Ascending aorta (tissue), 2 donors: ENCODE measurements at regions not wholly inside any gene's neighbourhood (a gene's known extent, or its start where the extent isn't known, plus 50 kb on each side); places are given as distances from the start of the nearest gene placed in this dataset.
"Not testable (repeated sequence)": the region's sequence is repeated elsewhere in the genome, so short reads cannot be mapped to it uniquely, and the experiment has no call there.

ENCODE experiments used
- DNase-seq, 2 donors: peaks; one replicate each; pipeline ENCODE4 v3.0.0-alpha.2; 2019; ENCODE audit warnings: low spot score in 2 of 2
- H3K27ac ChIP-seq, 2 donors: fragments of 200-600 bp; sonication (generic); one replicate each; pipeline ENCODE4 v1.5.1; 2016 to 2017; ENCODE audit warnings: mild to moderate bottlenecking in 1 of 2
- H3K27me3 ChIP-seq: fragments of 200-600 bp; sonication (generic); one replicate; pipeline ENCODE4 v1.5.1; 2017
- H3K36me3 ChIP-seq, 2 donors: fragments of 200-600 bp; sonication (generic); one replicate each; pipeline ENCODE4 v1.5.1; 2016
- H3K4me1 ChIP-seq, 2 donors: fragments of 200-600 bp; sonication (generic); one replicate each; pipeline ENCODE4 v1.5.1; 2016 to 2017; ENCODE audit warnings: mild to moderate bottlenecking in 1 of 2
- H3K4me3 ChIP-seq, 2 donors: fragments of 200-600 bp; sonication (generic); one replicate each; pipeline ENCODE4 v1.5.1; 2016 to 2017; ENCODE audit warnings: mild to moderate bottlenecking in 1 of 2
- H3K9me3 ChIP-seq, 2 donors: fragments of 200-600 bp; sonication (generic); one replicate each; pipeline ENCODE4 v1.5.1; 2016
- CTCF ChIP-seq, 3 experiments: fragments of 200-600 bp in 2 of 3; fragments of 450-650 bp in 1 of 3; sonication (generic) in 2 of 3; IDR thresholded peaks; one replicate each; pipeline ENCODE4 v1.5.1; 2016 to 2019; ENCODE audit warnings: antibody characterized with exemption in 3 of 3, mild to moderate bottlenecking in 1 of 3, moderate library complexity in 1 of 3
- intact Hi-C: fragments of 100-400 bp; cut with DNase I; formaldehyde crosslinking; loops from one replicate; pipeline ENCODE4 v1.15.1; 2023

DNA sequence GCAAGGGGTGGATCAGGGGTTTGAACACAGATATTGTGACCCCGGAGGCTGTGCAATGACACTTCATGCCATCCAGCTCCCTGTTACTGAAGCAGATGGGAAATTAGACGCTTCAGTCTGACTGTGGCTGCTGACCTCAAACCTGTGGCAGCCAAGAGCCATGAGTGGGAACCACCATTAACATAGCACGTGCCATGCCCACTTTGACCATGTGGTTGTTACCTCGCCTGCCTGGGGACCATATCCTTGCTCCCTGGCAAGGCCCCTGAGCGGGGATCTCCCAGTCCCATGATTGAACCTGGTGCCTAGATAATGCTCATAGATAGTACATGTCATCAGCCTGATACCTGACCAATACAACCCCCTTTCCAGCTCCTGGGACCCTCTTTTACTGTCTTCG is 68.9 kb downstream of the CYP26B1 start:
- DNase-seq = no peak
- Histone ChIP-seq H3K4me3 (no peak overlapping the region), H3K27me3 (no peaks in the 10 kb centered on the region), H3K9me3 (peaks cover 0 to under 1% of the 10 kb centered on the region in 2 donors), H3K4me1 (no peaks in the 10 kb centered on the region), H3K36me3 (no peaks in the 10 kb centered on the region), H3K27ac (no peak overlapping the region)
- intact Hi-C loops = no loop called here
- no peak for TF ChIP-seq CTCF (IDR thresholded peaks at IDR 0.05)

DNA sequence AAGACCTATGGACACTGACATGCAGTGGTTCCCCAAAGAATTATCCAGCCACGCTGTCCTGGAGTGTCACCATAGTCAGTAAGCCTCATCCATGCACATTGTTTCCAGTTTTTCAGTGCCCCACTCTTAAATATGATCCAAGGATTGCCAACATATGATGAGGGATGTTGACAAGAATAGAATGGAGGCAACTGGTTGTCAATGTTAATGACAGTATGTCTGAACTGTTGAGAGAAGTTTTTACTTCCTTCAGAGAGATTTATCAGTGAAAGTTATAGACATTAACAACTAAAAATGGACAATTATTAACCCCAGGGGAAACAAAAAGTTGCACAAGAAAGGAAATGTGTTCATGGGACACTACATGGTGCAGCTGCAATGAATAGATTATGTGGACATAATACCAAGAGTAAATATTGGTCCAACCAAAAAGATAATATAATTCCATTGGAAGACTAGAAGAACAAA is 69.9 kb downstream of the CYP26B1 start:
- Histone ChIP-seq H3K4me1 (no peaks in the 10 kb centered on the region), H3K36me3 (no peaks in the 10 kb centered on the region), H3K4me3 (no peak overlapping the region), H3K27ac (no peak overlapping the region), H3K9me3 (peaks cover 0 to 8% of the 10 kb centered on the region in 2 donors), H3K27me3 (no peaks in the 10 kb centered on the region)
- no peak for DNase-seq
- no peak for TF ChIP-seq CTCF (IDR thresholded peaks at IDR 0.05)
- intact Hi-C loops = no loop called here

GRCh38 chr2:72073373-72073772 is 74.3 kb downstream of the CYP26B1 start:
- DNase-seq, H3K27me3 ChIP-seq, H3K36me3 ChIP-seq, H3K4me1 ChIP-seq, intact Hi-C loops, H3K27ac ChIP-seq, H3K4me3 ChIP-seq, H3K9me3 ChIP-seq: not testable (repeated sequence)

DNA sequence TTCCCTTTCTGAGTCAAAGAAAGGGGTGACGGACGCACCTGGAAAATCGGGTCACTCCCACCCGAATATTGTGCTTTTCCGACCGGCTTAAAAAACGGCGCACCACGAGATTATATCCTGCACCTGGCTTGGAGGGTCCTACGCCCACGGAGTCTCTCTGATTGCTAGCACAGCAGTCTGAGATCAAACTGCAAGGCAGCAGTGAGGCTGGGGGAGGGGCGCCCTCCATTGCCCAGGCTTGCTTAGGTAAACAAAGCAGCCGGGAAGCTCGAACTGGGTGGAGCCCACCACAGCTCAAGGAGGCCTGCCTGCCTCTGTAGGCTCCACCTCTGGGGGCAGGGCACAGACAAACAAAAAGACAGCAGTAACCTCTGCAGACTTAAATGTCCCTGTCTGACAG is 83.5 kb downstream of the CYP26B1 start:
- H3K36me3 ChIP-seq, H3K27me3 ChIP-seq, intact Hi-C loops, H3K27ac ChIP-seq, H3K4me3 ChIP-seq, H3K9me3 ChIP-seq, DNase-seq, H3K4me1 ChIP-seq: not testable (repeated sequence)

DNA sequence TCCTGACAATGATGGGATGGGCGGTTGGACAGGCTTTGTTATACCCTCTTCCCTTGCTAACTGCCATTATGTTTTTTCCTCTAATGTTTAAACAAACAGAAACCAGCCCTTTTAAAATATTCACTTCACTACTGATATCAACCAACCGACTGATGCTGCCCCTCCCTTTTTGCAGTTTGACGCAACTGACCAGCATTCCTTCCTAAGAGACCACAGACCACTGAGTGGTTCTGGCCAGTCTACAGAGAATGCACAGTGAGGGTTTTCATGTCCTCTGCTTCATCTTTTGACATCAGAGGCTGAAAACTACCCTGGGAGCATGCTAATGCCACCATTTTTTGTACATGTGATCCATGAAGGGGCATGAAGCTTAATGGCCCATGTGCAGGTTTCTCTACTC is 85.3 kb downstream of the CYP26B1 start:
- DNase-seq = no peak
- Histone ChIP-seq H3K27me3 (no peaks in the 10 kb centered on the region), H3K9me3 (no peaks in the 10 kb centered on the region), H3K27ac (no peak overlapping the region), H3K4me1 (no peaks in the 10 kb centered on the region), H3K4me3 (no peak overlapping the region), H3K36me3 (no peaks in the 10 kb centered on the region)
- no peak for TF ChIP-seq CTCF (IDR thresholded peaks at IDR 0.05)
- intact Hi-C loops = no loop called here

GRCh38 chr2:72057308-72057707 is 90.4 kb downstream of the CYP26B1 start:
- Histone ChIP-seq H3K27ac (no peak overlapping the region), H3K9me3 (no peaks in the 10 kb centered on the region), H3K4me3 (no peak overlapping the region), H3K27me3 (no peaks in the 10 kb centered on the region), H3K36me3 (no peaks in the 10 kb centered on the region), H3K4me1 (no peaks in the 10 kb centered on the region)
- TF ChIP-seq CTCF (IDR thresholded peaks at IDR 0.05) = no peak
- intact Hi-C loops = no loop called here
- DNase-seq = no peak

DNA sequence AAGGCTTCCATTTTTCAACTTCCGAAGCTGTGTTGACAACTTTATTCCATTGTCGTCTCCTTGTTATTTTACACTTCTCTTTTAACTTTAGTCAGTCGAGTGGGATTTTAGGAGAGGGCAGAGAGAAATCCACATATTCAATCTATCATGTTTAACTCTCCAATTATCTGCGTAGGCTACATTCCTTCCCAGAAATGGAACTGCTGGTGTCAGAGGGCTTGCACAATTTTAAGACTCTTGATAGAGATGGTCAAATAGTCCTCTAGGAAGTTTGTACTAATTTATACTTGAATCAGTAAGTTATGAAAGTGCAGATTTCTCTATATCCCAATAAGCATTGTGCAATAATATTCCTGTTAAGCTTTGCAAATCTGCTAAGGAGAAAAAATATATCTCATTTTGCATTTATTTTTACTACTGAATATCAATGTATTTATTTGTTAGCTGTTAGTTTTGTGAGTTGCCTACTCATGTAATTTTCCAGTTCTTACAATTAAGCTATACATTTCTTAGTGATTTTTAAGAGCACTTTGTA is 95.6 kb downstream of the CYP26B1 start:
- Histone ChIP-seq H3K27me3 (no peaks in the 10 kb centered on the region), H3K4me3 (no peak overlapping the region), H3K4me1 (no peaks in the 10 kb centered on the region), H3K9me3 (peaks cover 0 to 18% of the 10 kb centered on the region in 2 donors), H3K36me3 (no peaks in the 10 kb centered on the region), H3K27ac (no peak overlapping the region)
- intact Hi-C loops = no loop called here
- DNase-seq = no peak
- no peak for TF ChIP-seq CTCF (IDR thresholded peaks at IDR 0.05)
